Left renal pelvis (tissue), 4 donors: ENCODE measurements at regions not wholly inside any gene's neighbourhood (a gene's known extent, or its start where the extent isn't known, plus 50 kb on each side); places are given as distances from the start of the nearest gene placed in this dataset.

Experiments used
- DNase-seq, 4 donors: peaks; one replicate each; pipeline ENCODE4 v3.0.0-alpha.2; 2013; ENCODE audit warnings: low read depth in 4 of 4, low spot score in 3 of 4

- DNase-seq = no peak
Observed at GRCh38 chr19:34825212-34825611, 52.2 kb upstream of the ZNF599 start.

DNA sequence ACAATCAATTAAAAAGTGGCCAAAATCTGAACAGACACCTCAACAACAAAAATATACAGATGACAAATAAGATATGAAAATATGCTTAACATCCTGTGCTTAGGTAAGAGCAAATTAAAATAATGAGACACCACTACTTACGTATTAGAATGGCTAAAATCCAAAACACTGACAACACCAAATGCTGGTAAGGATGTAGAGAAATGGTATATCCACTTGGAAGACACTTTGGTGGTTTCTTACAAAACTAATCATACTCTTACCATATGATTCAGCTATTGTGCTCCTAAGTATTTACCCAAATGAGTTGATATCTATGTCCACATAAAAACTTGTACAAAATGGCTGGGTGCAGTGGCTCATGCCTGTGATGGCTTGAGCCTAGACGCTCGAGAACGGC, 51.7 kb upstream of the ZNF599 start:
- no peak for DNase-seq
